K562 (cell line): ENCODE measurements at regions not wholly inside any gene's neighbourhood (a gene's known extent, or its start where the extent isn't known, plus 50 kb on each side); places are given as distances from the start of the nearest gene placed in this dataset.

ENCODE experiments used
- EZH2 ChIP-seq: IDR thresholded peaks from 2 replicates; pipeline ENCODE4 v1.6.1; 2012; ENCODE audit warnings: low read depth, mild to moderate bottlenecking, inconsistent platforms, low read length, borderline replicate concordance
- MAFK ChIP-seq: IDR thresholded peaks from 2 replicates; pipeline ENCODE4 v1.6.1; 2011; ENCODE audit warnings: low read length, improper control_type of control experiment
- MEIS2 ChIP-seq: fragments of 450-650 bp; IDR thresholded peaks from 2 replicates; pipeline ENCODE4 v1.6.1; 2014; ENCODE audit warnings: mild to moderate bottlenecking; ENCODE audit not compliant: partially characterized antibody
- SIRT6 ChIP-seq: IDR thresholded peaks from one replicate; pipeline ENCODE4 v1.6.1; 2012; ENCODE audit warnings: low read depth, mild to moderate bottlenecking, control low read depth, inconsistent platforms, low read length, moderate library complexity
- SMARCA4 ChIP-seq: fragments of 450-650 bp; IDR thresholded peaks from 2 replicates; pipeline ENCODE4 v1.6.1; 2016
- SMARCC2 ChIP-seq: fragments of 450-650 bp; IDR thresholded peaks from 2 replicates; pipeline ENCODE4 v1.6.1; 2017; ENCODE audit warnings: antibody characterized with exemption, moderate library complexity, mild to moderate bottlenecking, low read depth
- TAF7 ChIP-seq: fragments of 450-650 bp; IDR thresholded peaks from 2 replicates; pipeline ENCODE4 v1.6.1; 2016; ENCODE audit warnings: missing genetic modification characterization, missing compliant biosample characterization
- ZKSCAN1 ChIP-seq: fragments of 150-350 bp; IDR thresholded peaks from 2 replicates; pipeline ENCODE4 v1.6.1; 2016; ENCODE audit warnings: low read depth, low read length
- ZNF239 ChIP-seq: fragments of 250-450 bp; sonication (Bioruptor Pico); IDR thresholded peaks from 2 replicates; pipeline ENCODE4 v1.4.0; 2020; ENCODE audit warnings: mild to moderate bottlenecking
- ZNF764 ChIP-seq: fragments of 250-450 bp; sonication (Bioruptor Pico); IDR thresholded peaks from 2 replicates; pipeline ENCODE4 v1.4.0; 2020; ENCODE audit warnings: low read depth, mild to moderate bottlenecking, moderate library complexity
- TF ChIP-seq, protein P1 (sequence below): sonication (generic); formaldehyde crosslinking; IDR thresholded peaks from 2 replicates; pipeline ENCODE4 v1.8.1; 2023; ENCODE audit warnings: missing genetic modification reagents, mild to moderate bottlenecking, borderline replicate concordance
- TF ChIP-seq, protein P2 (sequence below): sonication (generic); formaldehyde crosslinking; IDR thresholded peaks from 2 replicates; pipeline ENCODE4 v1.5.0; 2020; ENCODE audit warnings: missing genetic modification reagents
- TF ChIP-seq, protein P3 (sequence below): sonication (generic); formaldehyde crosslinking; IDR thresholded peaks from 2 replicates; pipeline ENCODE4 v1.9.0; 2022; ENCODE audit warnings: mild to moderate bottlenecking, missing genetic modification reagents
- TF ChIP-seq, protein P4 (sequence below): sonication (generic); formaldehyde crosslinking; IDR thresholded peaks from 2 replicates; pipeline ENCODE4 v1.8.1; 2023; ENCODE audit warnings: mild to moderate bottlenecking, missing genetic modification reagents

DNA sequence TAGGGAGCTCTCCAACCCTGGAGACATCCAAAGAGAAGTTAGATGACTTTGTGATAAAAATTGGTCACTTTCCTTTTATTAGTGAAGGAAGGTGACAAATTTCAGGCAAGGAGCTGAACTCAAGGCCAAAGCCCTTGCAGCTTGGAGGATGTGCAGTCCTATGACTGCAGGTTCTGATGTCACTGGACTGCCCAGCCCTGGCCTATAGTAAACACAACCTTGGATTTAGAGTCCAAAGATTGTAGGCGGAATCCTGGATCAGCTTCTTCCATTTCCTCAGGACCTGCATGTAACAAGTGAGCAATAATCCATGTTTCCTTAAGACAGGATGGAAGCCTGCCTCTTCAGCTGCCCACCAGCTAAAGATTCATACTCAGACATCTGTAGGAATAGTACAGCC, 169.3 kb upstream of the ZC3H12A start:
- TF ChIP-seq ZKSCAN1 (no peak), SIRT6 (no peak), ZNF764 (CRISPR knock-in tag) (no peak), SMARCC2 (no peak), SMARCA4 (no peak), ZNF239 (CRISPR knock-in tag) (no peak), MEIS2 (no peak), MAFK (no peak), TAF7 (no peak), EZH2 (no peak)
- TF ChIP-seq, protein P1, sequence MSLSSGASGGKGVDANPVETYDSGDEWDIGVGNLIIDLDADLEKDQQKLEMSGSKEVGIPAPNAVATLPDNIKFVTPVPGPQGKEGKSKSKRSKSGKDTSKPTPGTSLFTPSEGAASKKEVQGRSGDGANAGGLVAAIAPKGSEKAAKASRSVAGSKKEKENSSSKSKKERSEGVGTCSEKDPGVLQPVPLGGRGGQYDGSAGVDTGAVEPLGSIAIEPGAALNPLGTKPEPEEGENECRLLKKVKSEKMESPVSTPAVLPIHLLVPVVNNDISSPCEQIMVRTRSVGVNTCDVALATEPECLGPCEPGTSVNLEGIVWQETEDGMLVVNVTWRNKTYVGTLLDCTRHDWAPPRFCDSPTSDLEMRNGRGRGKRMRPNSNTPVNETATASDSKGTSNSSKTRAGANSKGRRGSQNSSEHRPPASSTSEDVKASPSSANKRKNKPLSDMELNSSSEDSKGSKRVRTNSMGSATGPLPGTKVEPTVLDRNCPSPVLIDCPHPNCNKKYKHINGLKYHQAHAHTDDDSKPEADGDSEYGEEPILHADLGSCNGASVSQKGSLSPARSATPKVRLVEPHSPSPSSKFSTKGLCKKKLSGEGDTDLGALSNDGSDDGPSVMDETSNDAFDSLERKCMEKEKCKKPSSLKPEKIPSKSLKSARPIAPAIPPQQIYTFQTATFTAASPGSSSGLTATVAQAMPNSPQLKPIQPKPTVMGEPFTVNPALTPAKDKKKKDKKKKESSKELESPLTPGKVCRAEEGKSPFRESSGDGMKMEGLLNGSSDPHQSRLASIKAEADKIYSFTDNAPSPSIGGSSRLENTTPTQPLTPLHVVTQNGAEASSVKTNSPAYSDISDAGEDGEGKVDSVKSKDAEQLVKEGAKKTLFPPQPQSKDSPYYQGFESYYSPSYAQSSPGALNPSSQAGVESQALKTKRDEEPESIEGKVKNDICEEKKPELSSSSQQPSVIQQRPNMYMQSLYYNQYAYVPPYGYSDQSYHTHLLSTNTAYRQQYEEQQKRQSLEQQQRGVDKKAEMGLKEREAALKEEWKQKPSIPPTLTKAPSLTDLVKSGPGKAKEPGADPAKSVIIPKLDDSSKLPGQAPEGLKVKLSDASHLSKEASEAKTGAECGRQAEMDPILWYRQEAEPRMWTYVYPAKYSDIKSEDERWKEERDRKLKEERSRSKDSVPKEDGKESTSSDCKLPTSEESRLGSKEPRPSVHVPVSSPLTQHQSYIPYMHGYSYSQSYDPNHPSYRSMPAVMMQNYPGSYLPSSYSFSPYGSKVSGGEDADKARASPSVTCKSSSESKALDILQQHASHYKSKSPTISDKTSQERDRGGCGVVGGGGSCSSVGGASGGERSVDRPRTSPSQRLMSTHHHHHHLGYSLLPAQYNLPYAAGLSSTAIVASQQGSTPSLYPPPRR (CRISPR knock-in tag), result no peak
- TF ChIP-seq, protein P2, sequence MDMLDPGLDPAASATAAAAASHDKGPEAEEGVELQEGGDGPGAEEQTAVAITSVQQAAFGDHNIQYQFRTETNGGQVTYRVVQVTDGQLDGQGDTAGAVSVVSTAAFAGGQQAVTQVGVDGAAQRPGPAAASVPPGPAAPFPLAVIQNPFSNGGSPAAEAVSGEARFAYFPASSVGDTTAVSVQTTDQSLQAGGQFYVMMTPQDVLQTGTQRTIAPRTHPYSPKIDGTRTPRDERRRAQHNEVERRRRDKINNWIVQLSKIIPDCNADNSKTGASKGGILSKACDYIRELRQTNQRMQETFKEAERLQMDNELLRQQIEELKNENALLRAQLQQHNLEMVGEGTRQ (CRISPR knock-in tag), result no peak
- TF ChIP-seq, protein P3, sequence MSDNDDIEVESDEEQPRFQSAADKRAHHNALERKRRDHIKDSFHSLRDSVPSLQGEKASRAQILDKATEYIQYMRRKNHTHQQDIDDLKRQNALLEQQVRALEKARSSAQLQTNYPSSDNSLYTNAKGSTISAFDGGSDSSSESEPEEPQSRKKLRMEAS (CRISPR knock-in tag), result no peak
- TF ChIP-seq, protein P4, sequence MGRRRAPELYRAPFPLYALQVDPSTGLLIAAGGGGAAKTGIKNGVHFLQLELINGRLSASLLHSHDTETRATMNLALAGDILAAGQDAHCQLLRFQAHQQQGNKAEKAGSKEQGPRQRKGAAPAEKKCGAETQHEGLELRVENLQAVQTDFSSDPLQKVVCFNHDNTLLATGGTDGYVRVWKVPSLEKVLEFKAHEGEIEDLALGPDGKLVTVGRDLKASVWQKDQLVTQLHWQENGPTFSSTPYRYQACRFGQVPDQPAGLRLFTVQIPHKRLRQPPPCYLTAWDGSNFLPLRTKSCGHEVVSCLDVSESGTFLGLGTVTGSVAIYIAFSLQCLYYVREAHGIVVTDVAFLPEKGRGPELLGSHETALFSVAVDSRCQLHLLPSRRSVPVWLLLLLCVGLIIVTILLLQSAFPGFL (CRISPR knock-in tag), result no peak
